ENCODE measurements at regions not wholly inside any gene's neighbourhood (a gene's known extent, or its start where the extent isn't known, plus 50 kb on each side); places are given as distances from the start of the nearest gene placed in this dataset.
A peak's percentile ranks its signal among the peaks of the same experiment; 100 is the strongest.

- no peak overlapping the region for H3K4me3 ChIP-seq (ENCODE audit: low read depth, low read length)
- no peak for DNase-seq (ENCODE audit: low read depth)
- in situ Hi-C loops (cut with HindIII; ENCODE audit: low sequenced_read_pairs) = no loop called here
- TF ChIP-seq CTCF (IDR thresholded peaks at IDR 0.05; ENCODE audit: low read depth, low read length, missing control alignments) = no peak
Measured at GRCh38 chr9:110121170-110121569, 86.8 kb downstream of the C9orf152 start.

GRCh38 chr9:110123341-110124095, 84.4 kb downstream of the C9orf152 start:
- H3K4me3 ChIP-seq (ENCODE audit: low read depth, low read length) = no peak overlapping the region
- in situ Hi-C loops (cut with HindIII; ENCODE audit: low sequenced_read_pairs) = no loop called here
- no peak for DNase-seq (ENCODE audit: low read depth)
- no peak for TF ChIP-seq CTCF (IDR thresholded peaks at IDR 0.05; ENCODE audit: low read depth, low read length, missing control alignments)

- DNase-seq (ENCODE audit: low read depth) = no peak
- H3K4me3 ChIP-seq (ENCODE audit: low read depth, low read length) = no peak overlapping the region
- in situ Hi-C loops (cut with HindIII; ENCODE audit: low sequenced_read_pairs) = no loop called here
- no peak for TF ChIP-seq CTCF (IDR thresholded peaks at IDR 0.05; ENCODE audit: low read depth, low read length, missing control alignments)
Measured at GRCh38 chr9:110124439-110124838, 83.5 kb downstream of the C9orf152 start.

- peak; percentile 65 for DNase-seq (ENCODE audit: low read depth)
- H3K4me3 ChIP-seq (ENCODE audit: low read depth, low read length) = no peak overlapping the region
- in situ Hi-C loops (cut with HindIII; ENCODE audit: low sequenced_read_pairs) = no loop called here
Measured at GRCh38 chr9:110125207-110125751, 82.7 kb downstream of the C9orf152 start.

GRCh38 chr9:110125763-110126351, 82.1 kb downstream of the C9orf152 start:
- TF ChIP-seq CTCF (IDR thresholded peaks at IDR 0.05; ENCODE audit: low read depth, low read length, missing control alignments) = no peak
- no peak overlapping the region for H3K4me3 ChIP-seq (ENCODE audit: low read depth, low read length)
- DNase-seq (ENCODE audit: low read depth) = no peak
- in situ Hi-C loops (cut with HindIII; ENCODE audit: low sequenced_read_pairs) = no loop called here

More at GRCh38 chr9:110125207-110125751, 82.7 kb downstream of the C9orf152 start:
- no peak for TF ChIP-seq CTCF (IDR thresholded peaks at IDR 0.05; ENCODE audit: low read depth, low read length, missing control alignments)

GRCh38 chr9:110126499-110126941, 81.4 kb downstream of the C9orf152 start:
- no peak for TF ChIP-seq CTCF (IDR thresholded peaks at IDR 0.05; ENCODE audit: low read depth, low read length, missing control alignments)
- in situ Hi-C loops (cut with HindIII; ENCODE audit: low sequenced_read_pairs) = no loop called here
- no peak overlapping the region for H3K4me3 ChIP-seq (ENCODE audit: low read depth, low read length)
- no peak for DNase-seq (ENCODE audit: low read depth)

Data from astrocyte of the cerebellum (primary cell).